Hepatocyte (in vitro differentiated cells): ENCODE measurements at regions not wholly inside any gene's neighbourhood (a gene's known extent, or its start where the extent isn't known, plus 50 kb on each side); places are given as distances from the start of the nearest gene placed in this dataset.

Experiments used
- EZH2 ChIP-seq: fragments of 200-600 bp; sonication (generic); IDR thresholded peaks from 2 replicates; pipeline ENCODE4 v1.6.1; 2016; ENCODE audit warnings: antibody characterized with exemption, mild to moderate bottlenecking, borderline replicate concordance
- TF ChIP-seq, protein P1 (sequence below): fragments of 200-600 bp; sonication (generic); IDR thresholded peaks from 2 replicates; pipeline ENCODE4 v1.5.1; 2016; ENCODE audit warnings: antibody characterized with exemption, mild to moderate bottlenecking; ENCODE audit not compliant: poor library complexity

DNA sequence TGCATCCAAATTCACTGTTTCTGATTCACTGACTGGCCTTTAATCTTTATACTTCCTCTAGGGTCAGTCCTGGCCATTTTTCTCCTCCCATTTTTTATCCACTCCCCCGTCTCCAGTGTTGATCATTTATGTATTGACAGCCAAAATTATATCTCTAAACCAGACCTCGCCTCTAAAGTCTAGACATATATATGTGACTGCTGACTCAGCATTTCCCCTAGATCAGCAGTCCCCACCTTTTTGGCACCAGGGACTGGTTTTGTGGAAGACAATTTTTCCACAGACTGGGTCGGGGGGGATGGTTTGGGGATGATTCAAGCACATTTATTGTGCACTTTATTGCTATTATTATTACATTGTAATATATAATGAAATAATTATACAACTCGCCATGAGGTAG, 88.3 kb upstream of the DAAM1 start:
- TF ChIP-seq, protein P1, sequence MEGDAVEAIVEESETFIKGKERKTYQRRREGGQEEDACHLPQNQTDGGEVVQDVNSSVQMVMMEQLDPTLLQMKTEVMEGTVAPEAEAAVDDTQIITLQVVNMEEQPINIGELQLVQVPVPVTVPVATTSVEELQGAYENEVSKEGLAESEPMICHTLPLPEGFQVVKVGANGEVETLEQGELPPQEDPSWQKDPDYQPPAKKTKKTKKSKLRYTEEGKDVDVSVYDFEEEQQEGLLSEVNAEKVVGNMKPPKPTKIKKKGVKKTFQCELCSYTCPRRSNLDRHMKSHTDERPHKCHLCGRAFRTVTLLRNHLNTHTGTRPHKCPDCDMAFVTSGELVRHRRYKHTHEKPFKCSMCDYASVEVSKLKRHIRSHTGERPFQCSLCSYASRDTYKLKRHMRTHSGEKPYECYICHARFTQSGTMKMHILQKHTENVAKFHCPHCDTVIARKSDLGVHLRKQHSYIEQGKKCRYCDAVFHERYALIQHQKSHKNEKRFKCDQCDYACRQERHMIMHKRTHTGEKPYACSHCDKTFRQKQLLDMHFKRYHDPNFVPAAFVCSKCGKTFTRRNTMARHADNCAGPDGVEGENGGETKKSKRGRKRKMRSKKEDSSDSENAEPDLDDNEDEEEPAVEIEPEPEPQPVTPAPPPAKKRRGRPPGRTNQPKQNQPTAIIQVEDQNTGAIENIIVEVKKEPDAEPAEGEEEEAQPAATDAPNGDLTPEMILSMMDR: no peak
- TF ChIP-seq EZH2: no peak
